Putamen (tissue), 1 donor: ENCODE measurements at regions not wholly inside any gene's neighbourhood (a gene's known extent, or its start where the extent isn't known, plus 50 kb on each side); places are given as distances from the start of the nearest gene placed in this dataset.
A peak's percentile ranks its signal among the peaks of the same experiment; 100 is the strongest.
"Not testable (repeated sequence)": the region's sequence is repeated elsewhere in the genome, so short reads cannot be mapped to it uniquely, and the experiment has no call there.

Experiments used
- DNase-seq: peaks from one replicate; pipeline ENCODE4 v3.0.0-alpha.2; 2016; ENCODE audit warnings: low spot score

- no peak for DNase-seq
These were observed 389.8 kb downstream of the NDFIP2 start for GRCh38 chr13:79870766-79871165.

GRCh38 chr13:79870123-79870522, 389.2 kb downstream of the NDFIP2 start:
- DNase-seq: no peak

DNA sequence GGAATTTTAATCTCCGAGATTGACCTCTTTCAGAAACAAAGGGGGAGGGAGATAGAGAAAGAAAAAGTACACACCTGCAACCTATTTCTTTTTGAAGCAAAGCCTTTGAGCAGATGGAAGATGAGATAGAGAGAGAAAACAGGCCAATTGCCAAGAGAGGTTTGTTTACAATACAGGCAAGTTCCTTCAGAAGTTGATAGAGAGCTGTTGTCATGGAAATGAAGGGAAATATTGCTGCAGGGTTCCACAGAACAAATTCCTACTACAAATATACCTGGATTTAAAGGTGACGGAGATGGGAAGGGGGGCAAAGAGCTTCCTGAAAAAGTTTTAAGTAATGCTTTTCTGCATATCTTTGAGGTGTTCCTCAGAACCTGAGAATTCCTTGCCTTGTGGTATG, 388.4 kb downstream of the NDFIP2 start:
- no peak for DNase-seq

GRCh38 chr13:79867254-79867653, 386.3 kb downstream of the NDFIP2 start:
- DNase-seq: no peak

- DNase-seq: no peak
These were observed 385.5 kb downstream of the NDFIP2 start for GRCh38 chr13:79866436-79866835.

DNA sequence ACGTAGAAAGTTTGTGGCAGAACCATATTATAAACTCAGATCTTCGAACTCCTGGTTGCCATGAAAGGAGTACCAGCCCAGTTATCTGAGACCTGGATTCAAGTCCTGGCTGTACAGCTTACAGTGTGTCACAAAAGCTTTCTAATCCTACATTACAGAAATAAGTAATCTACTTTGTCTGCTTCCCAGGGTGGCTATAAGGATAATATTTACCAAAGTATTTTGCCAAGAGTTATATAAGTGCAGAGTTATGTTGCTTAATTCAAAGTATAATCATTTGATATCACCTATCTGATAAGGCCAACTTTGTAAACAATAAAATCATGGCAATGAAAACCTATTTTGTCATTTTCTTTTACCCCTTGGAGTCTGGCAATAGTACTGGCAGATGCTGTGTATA, 381.6 kb downstream of the NDFIP2 start:
- DNase-seq: no peak

DNA sequence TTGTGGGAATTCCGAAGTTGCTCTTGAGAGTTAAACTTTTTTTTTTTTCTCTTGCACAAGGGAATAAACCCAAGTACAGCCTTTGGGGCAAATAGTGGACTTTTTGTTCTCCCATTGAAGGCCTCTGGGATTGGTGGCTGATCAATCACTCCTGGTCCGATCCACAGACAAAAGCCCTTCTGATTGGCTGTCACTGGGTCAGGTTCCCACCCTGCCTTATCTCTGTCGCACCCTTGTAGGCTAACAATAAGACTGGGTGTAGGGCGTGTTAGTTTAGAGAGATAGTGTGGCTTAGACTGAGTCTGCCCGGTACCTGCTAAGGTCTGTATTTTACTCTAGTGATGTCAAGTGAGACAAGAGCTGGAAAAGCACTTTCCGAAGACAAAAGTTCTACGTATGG, 380.8 kb downstream of the NDFIP2 start:
- DNase-seq: no peak

DNA sequence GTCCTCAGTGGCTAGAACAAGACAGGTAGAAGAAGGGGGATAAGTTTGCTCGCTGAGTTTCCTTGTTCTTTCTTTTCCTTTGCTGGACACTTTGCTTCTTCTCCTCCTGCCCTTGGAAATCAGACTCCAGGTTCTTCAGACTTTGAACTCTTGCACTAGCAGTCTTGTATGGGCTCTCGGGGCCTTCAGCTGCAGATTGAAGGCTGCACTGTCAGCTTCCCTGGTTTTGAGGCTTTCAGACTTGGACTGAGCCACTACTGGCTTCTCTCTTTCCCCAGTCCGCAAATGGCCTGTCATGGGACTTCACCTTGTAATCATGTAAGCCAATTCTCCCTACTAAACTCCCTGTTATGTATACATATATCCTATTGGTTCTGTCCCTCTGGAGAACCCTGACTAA, 379.8 kb downstream of the NDFIP2 start:
- no peak for DNase-seq

DNA sequence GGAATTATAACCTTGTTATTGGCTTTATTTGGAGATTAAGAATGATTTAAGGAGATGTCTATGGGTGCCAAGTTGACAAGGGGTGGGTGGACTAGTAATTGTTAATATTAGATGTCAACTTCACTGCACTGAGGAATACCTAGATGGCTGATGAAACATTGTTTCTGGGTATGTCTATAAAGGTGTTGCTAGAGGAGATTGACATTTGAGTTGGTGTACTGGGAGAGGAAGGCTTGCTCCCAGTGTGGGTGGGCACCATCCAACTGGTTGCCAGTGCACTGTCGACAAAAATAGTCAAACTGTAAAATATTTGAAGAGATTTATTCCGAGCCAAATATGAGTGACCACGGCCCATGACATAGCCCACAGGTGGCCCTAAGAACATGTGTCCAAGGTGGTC, 378.8 kb downstream of the NDFIP2 start:
- peak; percentile 71 for DNase-seq

GRCh38 chr13:79853251-79853650, 372.3 kb downstream of the NDFIP2 start:
- DNase-seq: no peak

DNA sequence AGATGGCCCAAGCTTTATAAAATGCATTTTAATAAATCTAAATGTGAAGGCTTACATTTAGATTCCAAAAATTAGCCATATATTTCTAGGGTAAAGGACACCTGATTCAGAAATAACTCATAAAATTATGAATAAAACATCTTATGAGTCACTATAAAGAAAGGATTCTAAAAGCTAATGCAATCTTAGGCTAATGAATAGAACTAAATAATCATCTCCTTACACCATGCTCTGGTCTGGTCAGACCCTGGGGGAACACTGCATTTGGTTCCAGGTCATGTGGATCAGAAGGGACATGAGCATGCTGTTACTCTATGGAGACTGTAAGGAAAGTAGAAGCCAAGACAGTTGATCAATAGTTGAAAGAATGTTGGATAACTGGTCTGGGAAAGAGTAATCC, 370.4 kb downstream of the NDFIP2 start:
- no peak for DNase-seq

DNA sequence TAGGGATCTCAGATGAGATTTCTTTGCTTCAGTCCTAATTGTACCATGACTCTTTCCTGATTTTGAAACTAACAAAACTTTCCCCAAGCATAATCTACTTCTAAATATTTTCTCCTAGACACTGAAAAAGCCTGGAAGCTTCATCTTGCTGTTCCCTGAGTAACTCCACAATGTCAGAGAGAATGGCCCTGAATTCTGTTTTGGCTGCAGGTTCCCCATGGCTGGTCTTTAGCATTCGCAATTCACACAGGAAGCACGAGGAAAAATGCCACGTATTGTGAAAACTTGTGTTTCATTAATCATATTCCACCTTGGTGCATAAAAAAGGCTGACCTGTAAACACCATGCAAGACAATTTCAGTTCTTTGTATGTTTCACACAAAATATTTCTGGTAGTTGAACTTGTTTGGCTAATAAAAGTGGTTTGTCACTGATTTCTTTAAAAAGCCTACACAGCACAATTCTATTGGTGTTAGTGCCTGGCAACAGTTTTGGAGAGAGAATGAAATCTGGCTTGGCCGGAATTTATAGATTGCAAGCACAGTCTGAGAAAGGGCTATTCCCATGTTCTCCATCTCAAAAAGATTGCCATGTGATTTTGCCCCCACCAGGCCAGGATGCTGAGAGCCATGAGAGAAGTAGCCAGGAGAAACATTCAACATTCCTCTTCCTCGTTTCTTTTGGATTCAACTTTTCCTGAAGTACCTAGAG, 367.1 kb downstream of the NDFIP2 start:
- DNase-seq: no peak

DNA sequence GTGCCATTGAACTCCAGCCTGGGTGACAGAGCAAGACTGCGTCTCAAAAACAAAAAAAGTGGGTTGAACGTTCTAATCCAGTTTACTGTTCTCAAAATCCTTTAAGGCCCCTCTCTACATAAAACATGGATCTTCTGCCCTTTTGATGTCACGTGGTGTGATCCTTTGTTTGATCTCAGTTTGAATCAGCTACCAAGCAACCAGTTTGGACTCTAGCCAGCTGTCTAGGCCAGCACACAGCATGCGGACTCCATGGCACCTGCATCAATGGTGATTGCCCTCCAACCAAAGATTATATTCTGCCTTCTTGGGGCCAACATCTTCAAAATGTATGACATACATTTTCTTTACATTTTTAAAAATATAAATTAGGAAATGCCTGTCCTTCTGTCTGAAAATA, 365.4 kb downstream of the NDFIP2 start:
- no peak for DNase-seq

DNA sequence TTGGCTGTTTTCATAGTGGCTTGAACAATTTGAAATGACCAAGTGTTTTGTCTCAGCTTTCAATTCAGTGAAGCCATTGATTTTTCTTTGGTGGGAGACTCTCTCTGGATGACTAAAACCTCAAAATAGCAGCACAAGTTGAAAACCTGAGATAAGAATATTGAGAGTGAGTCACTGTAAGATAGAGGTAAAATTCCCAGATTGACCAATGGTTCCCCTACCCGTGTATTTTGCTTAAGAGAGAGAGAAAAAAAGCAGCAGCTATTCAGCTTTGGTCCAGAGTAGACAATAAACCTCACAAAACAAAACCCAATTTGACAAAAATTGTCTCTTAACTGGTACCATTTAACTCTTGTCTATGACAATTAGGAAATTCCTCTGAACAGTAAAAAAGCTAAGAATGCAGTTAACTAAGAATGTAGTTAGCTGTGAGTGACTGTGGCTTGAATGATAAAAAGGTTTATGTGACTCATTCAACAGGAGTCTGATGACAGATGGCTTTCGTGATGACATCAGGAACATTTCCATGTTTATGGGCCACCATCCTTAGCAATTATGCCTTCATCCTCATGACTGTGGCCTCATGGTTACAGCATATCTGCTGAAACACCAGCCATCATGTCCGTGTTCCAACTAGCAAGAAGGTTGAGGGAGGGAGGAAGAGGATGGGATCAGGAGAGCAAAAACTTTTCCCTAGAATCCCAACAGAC, 356.9 kb downstream of the NDFIP2 start:
- no peak for DNase-seq

- DNase-seq: not testable (repeated sequence)
These were observed 355.2 kb downstream of the NDFIP2 start for GRCh38 chr13:79836121-79836520.

- DNase-seq: no peak
These were observed 353.9 kb downstream of the NDFIP2 start for GRCh38 chr13:79834876-79835275.

GRCh38 chr13:79833991-79834390, 353.0 kb downstream of the NDFIP2 start:
- no peak for DNase-seq

GRCh38 chr13:79831556-79831955, 350.6 kb downstream of the NDFIP2 start:
- no peak for DNase-seq

DNA sequence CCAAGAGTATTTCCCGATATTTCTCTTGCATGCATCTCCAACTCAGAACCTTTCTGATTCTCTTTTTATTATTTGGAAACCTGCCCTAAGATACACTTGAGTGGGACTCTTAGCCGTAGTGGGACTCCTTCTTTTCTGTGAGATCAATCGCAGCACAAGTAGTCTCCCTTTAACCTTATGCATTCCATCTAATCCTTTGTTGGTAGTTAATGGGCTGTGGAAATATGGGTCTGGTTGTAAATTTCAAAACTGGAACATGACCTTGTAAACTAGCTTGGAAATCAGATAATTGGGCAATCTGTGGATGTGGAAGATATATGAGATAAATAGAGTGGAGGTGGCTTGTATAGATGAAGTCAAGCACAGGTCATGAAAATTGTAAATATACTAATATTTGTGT, 350.0 kb downstream of the NDFIP2 start:
- DNase-seq: no peak

DNA sequence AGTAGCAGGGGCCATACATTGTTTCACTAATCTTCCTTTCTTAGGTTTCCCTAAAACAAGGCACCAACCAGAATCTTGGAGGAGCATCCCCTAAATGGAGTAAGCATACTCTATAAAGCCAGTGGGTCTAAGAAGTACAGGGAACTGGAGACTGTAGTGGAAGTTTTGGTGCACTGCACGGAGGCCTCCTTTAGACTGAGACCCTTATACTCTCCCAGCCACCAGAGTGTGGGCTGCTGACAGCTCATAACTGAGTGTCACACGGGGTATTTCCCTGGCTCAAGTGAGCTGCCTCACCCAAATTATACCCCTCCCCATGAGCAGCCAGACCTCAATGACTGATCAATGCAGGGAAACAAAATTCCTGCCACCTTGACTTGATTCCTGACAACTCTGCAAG, 349.5 kb downstream of the NDFIP2 start:
- no peak for DNase-seq

DNA sequence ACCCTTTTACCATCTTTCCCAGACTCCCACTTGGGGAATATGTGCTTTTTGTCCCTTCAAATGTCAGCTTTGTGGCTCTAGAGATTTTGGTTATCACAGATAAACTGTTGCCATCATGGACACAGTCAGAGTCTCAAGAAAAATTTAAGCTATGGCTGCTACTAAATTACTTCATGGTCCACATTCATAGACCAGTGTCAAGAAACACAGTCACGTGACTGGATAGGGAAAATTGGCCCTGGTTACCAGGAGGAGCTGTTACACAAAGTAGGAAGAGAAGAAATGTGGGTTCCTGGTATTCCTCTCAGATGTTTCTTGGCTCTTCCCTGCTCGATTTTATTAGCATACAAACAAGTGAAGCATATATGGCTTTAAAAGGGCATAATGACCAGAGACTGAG, 348.9 kb downstream of the NDFIP2 start:
- DNase-seq: no peak

DNA sequence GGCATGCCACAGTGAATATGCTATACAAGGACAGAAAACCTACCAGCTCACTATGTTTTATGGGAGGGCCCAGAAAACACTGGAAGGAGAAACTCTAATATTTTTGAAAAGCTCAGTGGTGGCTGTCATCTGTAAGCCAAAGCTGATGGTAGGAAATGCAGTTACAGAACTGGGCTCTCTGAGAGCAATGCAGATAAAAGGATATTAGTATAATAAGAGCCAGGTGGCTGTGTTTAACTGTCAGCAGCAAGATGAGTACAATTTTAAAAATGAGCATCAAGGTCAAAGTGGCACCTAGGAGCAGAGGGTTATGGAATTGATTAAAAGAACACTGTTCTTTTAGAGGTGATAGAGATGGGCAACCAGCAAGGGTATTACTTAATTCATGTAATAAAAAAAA, 345.0 kb downstream of the NDFIP2 start:
- DNase-seq: no peak

DNA sequence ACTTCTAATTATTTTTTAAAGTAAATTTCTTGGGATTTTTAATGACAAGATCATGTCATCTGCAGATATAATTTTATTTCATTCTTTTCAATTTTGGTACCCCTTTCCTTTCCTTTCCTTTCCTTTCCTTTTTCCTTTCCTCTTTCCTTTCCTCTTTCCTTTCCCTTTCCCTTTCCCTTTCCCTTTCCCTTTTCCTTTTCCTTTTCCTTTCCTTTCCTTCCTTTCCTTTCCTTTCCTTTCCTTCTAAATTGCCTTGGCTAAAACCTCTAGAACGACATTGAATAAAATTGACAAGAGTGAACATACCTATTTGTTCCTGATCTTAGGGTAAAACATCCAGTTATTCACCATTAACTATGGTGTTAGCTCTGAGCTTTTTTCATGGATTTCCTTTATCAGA, 334.1 kb downstream of the NDFIP2 start:
- DNase-seq: no peak
